ENCODE measurements at regions not wholly inside any gene's neighbourhood (a gene's known extent, or its start where the extent isn't known, plus 50 kb on each side); places are given as distances from the start of the nearest gene placed in this dataset.

- TF ChIP-seq FOXK2 (IDR thresholded peaks at IDR 0.05) (no peak), NFRKB (IDR thresholded peaks at IDR 0.05) (no peak), HDGF (IDR thresholded peaks at IDR 0.05; ENCODE audit: borderline replicate concordance) (no peak), L3MBTL2 (conservative IDR thresholded peaks at IDR 0.05) (no peak), CTBP1 (IDR thresholded peaks at IDR 0.05; ENCODE audit: borderline replicate concordance) (no peak), BHLHE40 (IDR thresholded peaks at IDR 0.05; ENCODE audit: borderline replicate concordance) (no peak), TARDBP (IDR thresholded peaks at IDR 0.05) (no peak), LEF1 (IDR thresholded peaks at IDR 0.05; ENCODE audit: borderline replicate concordance) (no peak)
- DNase-seq (ENCODE audit: extremely low spot score), result no peak
- CTCF ChIA-PET, result no interaction called here
- POLR2A ChIA-PET, result no interaction called here
Observed at GRCh38 chr12:130236446-130236845, 74.2 kb downstream of the FZD10 start.

- POLR2A ChIA-PET, result no interaction called here
- no peak for DNase-seq (ENCODE audit: extremely low spot score)
- CTCF ChIA-PET, result no interaction called here
- TF ChIP-seq L3MBTL2 (conservative IDR thresholded peaks at IDR 0.05) (no peak), LEF1 (IDR thresholded peaks at IDR 0.05; ENCODE audit: borderline replicate concordance) (no peak), BHLHE40 (IDR thresholded peaks at IDR 0.05; ENCODE audit: borderline replicate concordance) (no peak), CTBP1 (IDR thresholded peaks at IDR 0.05; ENCODE audit: borderline replicate concordance) (no peak), ARNT (IDR thresholded peaks at IDR 0.05) (no peak), FOXA1 (IDR thresholded peaks at IDR 0.05) (no peak), ELF4 (IDR thresholded peaks at IDR 0.05) (no peak), HDGF (IDR thresholded peaks at IDR 0.05; ENCODE audit: borderline replicate concordance) (no peak), TARDBP (IDR thresholded peaks at IDR 0.05) (no peak), SUZ12 (IDR thresholded peaks at IDR 0.05) (no peak), FOXK2 (IDR thresholded peaks at IDR 0.05) (no peak), SP1 (IDR thresholded peaks at IDR 0.05) (no peak), PKNOX1 (IDR thresholded peaks at IDR 0.05) (no peak), FOXM1 (IDR thresholded peaks at IDR 0.05; ENCODE audit: borderline replicate concordance) (no peak), NFRKB (IDR thresholded peaks at IDR 0.05) (no peak), ZNF384 (IDR thresholded peaks at IDR 0.05) (no peak)
Observed at GRCh38 chr12:130240831-130241590, 78.7 kb downstream of the FZD10 start.

GRCh38 chr12:130242506-130242905, 80.2 kb downstream of the FZD10 start:
- CTCF ChIA-PET, result no interaction called here

GRCh38 chr12:130245251-130245650, 83.0 kb downstream of the FZD10 start:
- ChIA-PET POLR2A (no interaction called here), CTCF (no interaction called here)
- TF ChIP-seq SUZ12 (IDR thresholded peaks at IDR 0.05) (no peak), PKNOX1 (IDR thresholded peaks at IDR 0.05) (no peak), FOXM1 (IDR thresholded peaks at IDR 0.05; ENCODE audit: borderline replicate concordance) (no peak), NFRKB (IDR thresholded peaks at IDR 0.05) (no peak), ZNF384 (IDR thresholded peaks at IDR 0.05) (no peak), HDGF (IDR thresholded peaks at IDR 0.05; ENCODE audit: borderline replicate concordance) (no peak), CTBP1 (IDR thresholded peaks at IDR 0.05; ENCODE audit: borderline replicate concordance) (no peak), SP1 (IDR thresholded peaks at IDR 0.05) (no peak), ELF4 (IDR thresholded peaks at IDR 0.05) (no peak), FOXA1 (IDR thresholded peaks at IDR 0.05) (no peak)
- DNase-seq (ENCODE audit: extremely low spot score), result no peak

More at GRCh38 chr12:130242506-130242905, 80.2 kb downstream of the FZD10 start:
- no peak for DNase-seq (ENCODE audit: extremely low spot score)
- TF ChIP-seq SUZ12 (IDR thresholded peaks at IDR 0.05) (no peak), ELF4 (IDR thresholded peaks at IDR 0.05) (no peak), FOXM1 (IDR thresholded peaks at IDR 0.05; ENCODE audit: borderline replicate concordance) (no peak), SP1 (IDR thresholded peaks at IDR 0.05) (no peak), HDGF (IDR thresholded peaks at IDR 0.05; ENCODE audit: borderline replicate concordance) (no peak), NFRKB (IDR thresholded peaks at IDR 0.05) (no peak), FOXK2 (IDR thresholded peaks at IDR 0.05) (no peak), FOXA1 (IDR thresholded peaks at IDR 0.05) (no peak), LEF1 (IDR thresholded peaks at IDR 0.05; ENCODE audit: borderline replicate concordance) (no peak), TARDBP (IDR thresholded peaks at IDR 0.05) (no peak), L3MBTL2 (conservative IDR thresholded peaks at IDR 0.05) (no peak), BHLHE40 (IDR thresholded peaks at IDR 0.05; ENCODE audit: borderline replicate concordance) (no peak), ZNF384 (IDR thresholded peaks at IDR 0.05) (no peak)
- POLR2A ChIA-PET, result no interaction called here

- no peak for DNase-seq (ENCODE audit: extremely low spot score)
- TF ChIP-seq SP1 (IDR thresholded peaks at IDR 0.05), result no peak
- TF ChIP-seq L3MBTL2 (conservative IDR thresholded peaks at IDR 0.05), result no peak
- TF ChIP-seq FOXK2 (IDR thresholded peaks at IDR 0.05), result no peak
- TF ChIP-seq BHLHE40 (IDR thresholded peaks at IDR 0.05; ENCODE audit: borderline replicate concordance), result no peak
- no peak for TF ChIP-seq ARNT (IDR thresholded peaks at IDR 0.05)
- no peak for TF ChIP-seq CTBP1 (IDR thresholded peaks at IDR 0.05; ENCODE audit: borderline replicate concordance)
- no peak for TF ChIP-seq ZNF384 (IDR thresholded peaks at IDR 0.05)
- no peak for TF ChIP-seq LEF1 (IDR thresholded peaks at IDR 0.05; ENCODE audit: borderline replicate concordance)
- TF ChIP-seq ELF4 (IDR thresholded peaks at IDR 0.05), result no peak
- no peak for TF ChIP-seq PKNOX1 (IDR thresholded peaks at IDR 0.05)
- TF ChIP-seq SUZ12 (IDR thresholded peaks at IDR 0.05), result no peak
- CTCF ChIA-PET, result no interaction called here
- POLR2A ChIA-PET, result no interaction called here
Observed at GRCh38 chr12:130246560-130246959, 84.3 kb downstream of the FZD10 start.

- ChIA-PET CTCF (interaction anchor here (1.1 kb wide), 1 partner anchor 33 kb away, joined by 3 read pairs; no protein-coding TSS in a partner anchor), POLR2A (no interaction called here)
- no peak for TF ChIP-seq NFRKB (IDR thresholded peaks at IDR 0.05)
- TF ChIP-seq FOXM1 (IDR thresholded peaks at IDR 0.05; ENCODE audit: borderline replicate concordance), result no peak
- no peak for TF ChIP-seq ARNT (IDR thresholded peaks at IDR 0.05)
- TF ChIP-seq ZNF384 (IDR thresholded peaks at IDR 0.05), result no peak
- TF ChIP-seq FOXA1 (IDR thresholded peaks at IDR 0.05), result no peak
- no peak for TF ChIP-seq FOXK2 (IDR thresholded peaks at IDR 0.05)
- TF ChIP-seq CTBP1 (IDR thresholded peaks at IDR 0.05; ENCODE audit: borderline replicate concordance), result no peak
- TF ChIP-seq HDGF (IDR thresholded peaks at IDR 0.05; ENCODE audit: borderline replicate concordance), result no peak
- no peak for TF ChIP-seq L3MBTL2 (conservative IDR thresholded peaks at IDR 0.05)
- TF ChIP-seq SP1 (IDR thresholded peaks at IDR 0.05), result no peak
- no peak for TF ChIP-seq LEF1 (IDR thresholded peaks at IDR 0.05; ENCODE audit: borderline replicate concordance)
- no peak for DNase-seq (ENCODE audit: extremely low spot score)
Observed at GRCh38 chr12:130247634-130248237, 85.5 kb downstream of the FZD10 start.
